PC-9 (cell line): ENCODE measurements at regions not wholly inside any gene's neighbourhood (a gene's known extent, or its start where the extent isn't known, plus 50 kb on each side); places are given as distances from the start of the nearest gene placed in this dataset.
A peak's percentile ranks its signal among the peaks of the same experiment; 100 is the strongest.

Experiments used
- BruUV-seq: library from RNA; stranded (reverse); fragments of 400-500 nt; replicated peaks from 2 replicates; lab custom pipeline; 2021; lab: Mats Ljungman, UMichigan
- CTCF ChIA-PET: fragments of 300-600 bp; sonication (Branson Sonifier 250); formaldehyde crosslinking; loops from one replicate; lab custom pipeline; 2022; ENCODE audit warnings: antibody characterized with exemption; lab: Charles Lee
- POLR2A ChIA-PET: fragments of 300-600 bp; sonication (Branson Sonifier 250); formaldehyde crosslinking; loops from one replicate; lab custom pipeline; 2022; ENCODE audit warnings: antibody characterized with exemption; ENCODE audit not compliant: unreplicated experiment; lab: Charles Lee
- DNase-seq, 2 experiments: peaks; one replicate each; pipeline versions ENCODE4 v3.0.0 to v3.0.0-alpha.2; 2015 to 2022; ENCODE audit warnings: mixed read lengths in 1 of 2
- H2AFZ ChIP-seq: fragments of 200-600 bp; sonication (generic); 2 replicates; pipeline ENCODE4 v1.8.1; 2017; ENCODE audit warnings: antibody characterized with exemption
- H3F3A ChIP-seq: fragments of 200-600 bp; sonication (generic); 2 replicates; pipeline ENCODE4 v1.8.1; 2017; ENCODE audit warnings: antibody characterized with exemption, mild to moderate bottlenecking, low read depth; ENCODE audit not compliant: insufficient read depth
- H3K27ac ChIP-seq: fragments of 200-600 bp; sonication (generic); 2 replicates; pipeline ENCODE4 v1.6.1; 2016; ENCODE audit warnings: mixed run types
- H3K27me3 ChIP-seq: fragments of 200-600 bp; sonication (generic); 2 replicates; pipeline ENCODE4 v1.6.1; 2016; ENCODE audit warnings: low read depth, mixed run types; ENCODE audit not compliant: insufficient read depth
- H3K36me3 ChIP-seq: fragments of 200-600 bp; sonication (generic); 2 replicates; pipeline ENCODE4 v1.6.1; 2016; ENCODE audit warnings: low read depth, mixed run types
- H3K4me1 ChIP-seq: fragments of 200-600 bp; sonication (generic); replicated peaks from 2 replicates; pipeline ENCODE4 v1.6.1; 2016; ENCODE audit warnings: mixed run types; ENCODE audit not compliant: insufficient read depth
- H3K4me2 ChIP-seq: fragments of 200-600 bp; sonication (generic); 2 replicates; pipeline ENCODE4 v1.6.1; 2017; ENCODE audit warnings: mixed run types
- H3K4me3 ChIP-seq: fragments of 200-600 bp; sonication (generic); 2 replicates; pipeline ENCODE4 v1.6.1; 2016; ENCODE audit warnings: mixed run types
- H3K79me2 ChIP-seq: fragments of 200-600 bp; sonication (generic); 2 replicates; pipeline ENCODE4 v1.6.1; 2017; ENCODE audit warnings: low read depth, mixed run types
- H3K9me2 ChIP-seq: fragments of 200-600 bp; sonication (generic); 2 replicates; pipeline ENCODE4 v1.8.1; 2017; ENCODE audit warnings: mild to moderate bottlenecking; ENCODE audit not compliant: insufficient read depth
- H3K9me3 ChIP-seq: fragments of 200-600 bp; sonication (generic); 2 replicates; pipeline ENCODE4 v1.8.1; 2016; ENCODE audit warnings: low read depth; ENCODE audit not compliant: insufficient read depth
- H4K20me1 ChIP-seq: fragments of 200-600 bp; sonication (generic); 2 replicates; pipeline ENCODE4 v1.8.1; 2017; ENCODE audit not compliant: insufficient read depth
- CTCF ChIP-seq: fragments of 200-600 bp; sonication (generic); conservative IDR thresholded peaks from 2 replicates; pipeline ENCODE4 v1.6.1; 2017; ENCODE audit warnings: mixed run types, antibody characterized with exemption, mild to moderate bottlenecking, moderate library complexity
- EZH2 ChIP-seq: fragments of 200-600 bp; sonication (generic); IDR thresholded peaks from 2 replicates; pipeline ENCODE4 v1.8.0; 2017; ENCODE audit warnings: antibody characterized with exemption, low read depth
- intact Hi-C: fragments of 100-400 bp; cut with micrococcal nuclease; formaldehyde crosslinking; loops from one replicate; pipeline ENCODE4 v1.10.0; 2022; ENCODE audit not compliant: unreplicated experiment

DNA sequence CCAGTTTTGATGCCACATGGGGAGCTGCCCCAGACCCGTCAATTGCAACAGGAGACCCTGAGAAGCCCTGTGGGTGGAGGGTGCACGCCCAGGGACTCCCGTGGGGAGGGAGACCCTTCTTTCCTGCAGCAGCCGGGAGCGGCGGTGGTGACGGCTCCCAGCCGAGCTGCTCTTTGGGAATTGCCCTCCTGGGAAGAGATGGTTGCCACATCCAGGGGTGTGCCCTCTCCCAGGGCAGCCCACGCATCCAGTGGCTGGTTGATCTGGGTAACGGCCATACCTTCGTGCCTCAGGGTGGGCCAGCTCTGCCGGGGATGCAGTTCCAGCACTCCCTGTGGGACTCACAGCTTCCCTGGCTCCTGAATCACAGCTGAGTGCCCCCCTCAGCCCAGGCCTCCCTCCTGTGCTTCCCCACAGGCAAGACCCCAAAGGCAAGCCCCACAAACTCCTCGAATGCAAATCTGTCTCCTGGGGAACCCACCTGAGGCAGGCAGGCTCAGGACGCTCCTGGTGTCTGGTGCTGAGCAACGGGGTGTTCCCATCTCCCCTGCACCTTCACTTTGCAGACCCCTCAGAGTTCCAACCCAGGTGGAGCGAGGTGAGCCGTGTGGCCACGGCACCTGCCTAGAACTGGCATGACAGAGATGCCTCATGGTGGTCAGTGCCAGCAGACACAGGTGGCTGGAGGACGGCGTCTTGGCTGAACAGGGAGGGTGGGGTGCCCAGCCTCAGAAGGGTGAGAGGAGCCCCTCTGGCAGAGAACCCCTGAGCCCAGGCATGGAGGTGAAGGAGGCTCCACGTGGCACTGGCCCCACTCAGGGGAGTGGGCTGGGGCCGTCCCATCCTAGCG, 1027.4 kb downstream of the BRD1 start:
- Histone ChIP-seq H3K27me3 (peaks cover 97% of the 10 kb centered on the region), H4K20me1 (peaks cover 4% of the 10 kb centered on the region; the same call in 1 of the 2 replicates), H2AFZ (no peak overlapping the region), H3K9me3 (no peaks in the 10 kb centered on the region), H3K27ac (no peak overlapping the region), H3K36me3 (no peaks in the 10 kb centered on the region), H3K4me1 (no peaks in the 10 kb centered on the region), H3F3A (no peaks in the 10 kb centered on the region), H3K4me2 (no peak overlapping the region), H3K4me3 (no peak overlapping the region), H3K9me2 (no peaks in the 10 kb centered on the region), H3K79me2 (no peaks in the 10 kb centered on the region)
- 0 out of 2 replicates have a peak, but pooled peaks have one; percentile 2 for TF ChIP-seq EZH2
- TF ChIP-seq CTCF, result no peak
- intact Hi-C loops, result no loop called here
- POLR2A ChIA-PET, result no interaction called here
- no TSS peak for BruUV-seq
- no peak for DNase-seq
- CTCF ChIA-PET, result no interaction called here

DNA sequence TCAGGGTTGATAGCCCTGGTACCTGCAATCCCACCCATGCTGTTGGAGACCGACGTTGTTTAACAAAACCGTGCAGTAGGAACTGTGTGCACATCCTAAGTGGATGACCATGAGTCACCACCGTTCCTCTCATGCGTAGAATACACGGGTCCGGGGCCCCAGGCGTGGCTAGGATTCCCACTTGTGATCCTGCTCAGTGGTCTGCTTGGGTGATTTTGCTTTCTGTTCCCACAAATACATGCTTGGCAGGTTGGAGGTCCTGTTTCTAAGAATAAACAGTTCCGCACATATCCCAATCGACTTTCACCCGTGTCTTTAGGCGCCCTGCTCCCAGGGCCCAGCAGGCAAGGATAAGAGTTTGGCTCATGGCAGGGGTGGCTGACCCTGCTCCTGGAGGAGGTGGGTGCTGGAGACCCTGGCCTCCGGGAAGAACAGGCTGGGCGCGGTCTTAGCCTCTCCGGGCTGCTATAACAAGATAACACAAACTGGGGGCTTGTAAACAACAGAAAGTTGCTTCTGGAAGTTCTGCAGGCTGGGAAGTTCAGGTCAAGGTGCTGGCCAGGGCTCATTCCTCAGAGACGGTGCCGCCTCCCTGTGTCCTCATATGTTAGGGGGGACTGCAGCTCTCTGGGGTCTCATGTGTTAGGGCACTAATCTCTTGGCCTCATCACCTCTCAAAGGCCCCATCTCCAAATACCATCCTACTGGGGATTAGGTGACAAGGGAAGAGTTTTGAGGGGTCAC, 1028.3 kb downstream of the BRD1 start:
- H3K9me3 ChIP-seq, result no peaks in the 10 kb centered on the region
- no TSS peak for BruUV-seq
- H3K9me2 ChIP-seq, result no peaks in the 10 kb centered on the region
- no peaks in the 10 kb centered on the region for H3K79me2 ChIP-seq
- ChIA-PET POLR2A (no interaction called here), CTCF (no interaction called here)
- no peak for DNase-seq
- no peak overlapping the region for H3K4me3 ChIP-seq
- no peak overlapping the region for H2AFZ ChIP-seq
- no peaks in the 10 kb centered on the region for H3K4me1 ChIP-seq
- TF ChIP-seq EZH2 (0 out of 2 replicates have a peak, but pooled peaks have one; percentile 37), CTCF (no peak)
- H4K20me1 ChIP-seq, result peaks cover 4% of the 10 kb centered on the region; the same call in 1 of the 2 replicates
- intact Hi-C loops, result no loop called here
- no peaks in the 10 kb centered on the region for H3F3A ChIP-seq
- H3K27ac ChIP-seq, result no peak overlapping the region
- H3K36me3 ChIP-seq, result no peaks in the 10 kb centered on the region
- H3K27me3 ChIP-seq, result peaks cover 97% of the 10 kb centered on the region
- no peak overlapping the region for H3K4me2 ChIP-seq

DNA sequence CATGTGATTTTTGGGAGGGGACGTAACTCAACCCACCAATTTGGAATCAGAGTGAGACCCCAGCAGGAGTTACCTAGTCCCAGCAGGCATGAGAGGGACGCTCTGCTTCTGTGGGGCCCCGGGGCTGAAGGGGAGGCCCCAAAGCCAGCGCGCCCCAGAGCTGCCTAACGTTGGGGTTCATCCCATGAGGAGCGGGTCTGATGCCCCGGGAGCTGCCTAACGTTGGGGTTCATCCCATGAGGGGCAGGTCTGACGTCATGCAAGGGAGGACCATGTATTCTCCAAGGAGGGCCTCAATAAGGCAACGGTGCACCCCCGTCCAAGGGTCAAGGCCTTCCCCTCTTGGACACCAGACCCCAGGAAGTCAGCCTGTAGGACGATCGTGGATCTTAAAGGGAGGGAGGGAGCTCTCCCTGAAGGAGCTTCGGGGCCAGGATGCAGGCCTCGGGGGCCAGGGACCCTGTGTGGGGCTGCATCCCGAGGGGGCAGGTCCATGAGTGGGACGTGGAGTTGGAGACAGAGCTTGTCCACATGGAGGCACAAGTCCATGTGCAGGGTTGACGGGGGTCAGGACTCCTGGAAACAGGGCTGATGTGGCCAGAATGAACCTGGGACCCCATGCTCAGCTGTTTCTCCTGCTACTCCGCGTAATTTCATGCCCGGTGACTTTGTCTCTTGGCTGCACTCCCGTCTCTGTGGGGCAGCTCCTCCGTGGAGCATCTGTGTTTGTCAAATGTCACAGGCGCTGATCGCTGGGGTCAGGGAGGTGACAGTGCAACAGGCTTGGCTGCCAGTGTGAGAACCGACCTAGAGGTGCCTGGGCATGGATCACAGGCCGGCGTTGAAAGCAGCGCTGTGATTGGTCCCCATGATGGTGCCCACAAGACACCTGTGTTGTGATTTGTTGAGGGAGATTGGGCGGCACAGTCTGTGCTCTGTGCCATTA, 1029.1 kb downstream of the BRD1 start:
- ChIA-PET CTCF (no interaction called here), POLR2A (no interaction called here)
- no peaks in the 10 kb centered on the region for H3K9me3 ChIP-seq
- H3K9me2 ChIP-seq, result no peaks in the 10 kb centered on the region
- no peak for DNase-seq
- H3K36me3 ChIP-seq, result no peaks in the 10 kb centered on the region
- H4K20me1 ChIP-seq, result no peaks in the 10 kb centered on the region; the same call in 1 of the 2 replicates
- no peak overlapping the region for H3K4me3 ChIP-seq
- no peak overlapping the region for H2AFZ ChIP-seq
- no peak for TF ChIP-seq CTCF
- TF ChIP-seq EZH2, result no peak
- H3K27ac ChIP-seq, result no peak overlapping the region
- no peaks in the 10 kb centered on the region for H3K4me1 ChIP-seq
- H3K4me2 ChIP-seq, result no peak overlapping the region
- BruUV-seq, result no TSS peak
- intact Hi-C loops, result no loop called here
- no peaks in the 10 kb centered on the region for H3K79me2 ChIP-seq
- no peaks in the 10 kb centered on the region for H3F3A ChIP-seq
- peaks cover 95% of the 10 kb centered on the region for H3K27me3 ChIP-seq
